Endometrium (tissue), 2 donors: ENCODE measurements at regions not wholly inside any gene's neighbourhood (a gene's known extent, or its start where the extent isn't known, plus 50 kb on each side); places are given as distances from the start of the nearest gene placed in this dataset.

Source experiments
- FAIRE-seq: peaks from 2 replicates; lab custom pipeline; 2012; peaks lifted over from hg19 to GRCh38; lab: Jason Lieb, UNC
- donor health status: control.
- donor health status: control.

GRCh38 chr13:105047676-105048295 is 1487.7 kb downstream of the EFNB2 start:
- no peak for FAIRE-seq

- FAIRE-seq, result no peak
These were observed 1498.4 kb downstream of the EFNB2 start for GRCh38 chr13:105037110-105037509.

GRCh38 chr13:105035092-105035491 is 1500.4 kb downstream of the EFNB2 start:
- FAIRE-seq, result no peak

- FAIRE-seq, result no peak
These were observed 1501.5 kb downstream of the EFNB2 start for GRCh38 chr13:105033999-105034398.

DNA sequence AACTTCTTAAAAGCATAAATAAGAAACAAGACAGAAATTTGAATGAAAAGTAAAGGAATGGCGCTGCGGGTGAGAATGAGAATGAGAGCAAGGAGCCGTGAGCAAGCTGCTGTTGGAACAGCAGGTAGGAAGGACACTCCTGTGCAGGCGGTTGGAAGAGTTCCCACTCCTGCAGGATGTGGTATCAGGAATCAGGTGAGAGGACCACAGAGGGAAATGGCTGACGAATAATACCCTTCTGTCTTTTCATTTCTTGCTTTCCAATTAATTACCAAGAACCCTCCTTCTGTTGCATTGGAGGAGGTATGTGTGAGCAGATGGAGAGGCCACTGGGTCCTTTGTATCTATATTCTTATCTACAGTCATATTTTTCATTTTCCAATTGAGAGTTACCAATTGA is 1504.2 kb downstream of the EFNB2 start:
- FAIRE-seq, result no peak

GRCh38 chr13:105030851-105031250 is 1504.6 kb downstream of the EFNB2 start:
- no peak for FAIRE-seq

DNA sequence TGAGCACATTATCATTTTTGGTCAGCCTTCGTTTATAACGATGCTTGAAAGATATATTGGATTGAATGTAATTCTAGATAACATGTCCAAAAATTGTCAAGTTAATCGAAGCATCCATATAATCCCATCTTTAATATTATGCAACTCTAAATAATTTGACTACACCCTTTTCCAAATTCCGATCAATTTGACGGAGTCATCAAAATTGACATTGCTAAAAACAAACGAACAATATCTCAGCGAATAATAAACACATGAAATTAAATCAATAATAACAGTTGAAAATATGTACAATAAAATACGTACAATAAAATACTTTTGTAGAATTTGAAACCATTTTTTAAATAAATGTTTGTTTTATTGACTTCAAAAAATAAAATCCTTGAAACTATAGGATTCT is 1516.4 kb downstream of the EFNB2 start:
- peak; percentile 50 for FAIRE-seq

DNA sequence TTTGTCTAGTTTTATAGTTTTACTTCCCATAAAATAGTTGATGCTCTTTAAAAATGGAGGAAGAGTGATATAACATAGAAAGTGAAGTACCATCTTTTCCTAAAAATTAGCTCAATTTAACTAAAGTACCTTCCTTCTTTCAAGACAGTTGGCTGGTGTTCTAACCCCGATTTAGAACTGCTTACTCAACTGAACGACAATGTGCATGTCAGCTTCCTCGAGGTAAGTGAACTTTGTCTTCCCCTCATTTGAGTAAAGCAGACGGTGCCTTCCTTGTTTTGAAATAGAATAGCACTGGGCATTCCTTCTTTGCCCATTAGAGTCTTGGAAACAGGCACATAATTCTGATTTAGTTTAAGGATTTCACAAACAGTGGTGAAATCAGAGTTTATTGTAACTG is 1519.2 kb downstream of the EFNB2 start:
- no peak for FAIRE-seq

DNA sequence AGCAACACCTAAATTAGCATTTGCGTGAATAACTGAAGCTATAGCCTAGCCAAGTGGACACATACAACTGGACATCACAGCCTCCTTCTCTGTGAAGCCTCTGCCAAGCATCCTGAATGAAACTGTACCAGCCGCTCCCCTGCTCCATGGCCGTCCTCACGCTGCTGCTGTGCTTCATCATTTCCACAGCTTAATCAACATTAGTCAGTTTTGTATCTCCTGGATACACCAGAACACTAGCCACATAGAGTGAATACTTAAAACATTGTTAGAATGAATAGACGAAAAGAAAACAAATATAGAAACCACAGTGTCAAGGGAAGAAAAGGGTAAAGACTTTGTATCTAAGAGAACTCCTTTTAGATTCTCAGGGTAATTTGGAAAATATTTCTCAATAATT is 1526.9 kb downstream of the EFNB2 start:
- no peak for FAIRE-seq

DNA sequence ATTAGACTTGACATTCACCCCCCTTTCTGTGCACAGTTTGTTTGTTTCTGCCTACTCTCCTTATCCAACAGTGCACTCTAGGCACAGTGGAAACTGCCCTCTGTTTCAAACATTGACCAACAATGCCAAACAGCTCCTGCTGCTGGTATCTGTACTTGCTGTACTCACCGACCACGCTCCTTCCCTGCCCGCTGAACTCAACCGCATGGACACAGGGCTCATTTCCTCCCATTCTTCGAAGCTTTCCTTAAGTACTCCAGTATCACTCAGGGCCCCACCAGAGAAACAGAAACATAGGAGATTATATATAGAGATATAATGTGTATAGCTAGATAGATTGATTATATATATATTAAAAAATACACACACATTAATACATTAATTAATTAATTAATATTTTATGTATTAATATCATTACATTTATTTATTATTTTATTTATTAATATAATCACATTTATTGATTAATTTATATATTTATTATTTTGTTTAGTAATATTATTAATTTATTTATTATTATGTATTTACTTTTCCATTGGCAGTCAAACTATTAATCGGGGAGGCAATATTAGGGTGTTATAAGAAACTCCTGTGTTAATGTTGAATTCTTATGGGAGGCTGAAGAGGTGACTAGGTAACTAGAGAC is 1528.2 kb downstream of the EFNB2 start:
- peak; percentile 92 for FAIRE-seq

DNA sequence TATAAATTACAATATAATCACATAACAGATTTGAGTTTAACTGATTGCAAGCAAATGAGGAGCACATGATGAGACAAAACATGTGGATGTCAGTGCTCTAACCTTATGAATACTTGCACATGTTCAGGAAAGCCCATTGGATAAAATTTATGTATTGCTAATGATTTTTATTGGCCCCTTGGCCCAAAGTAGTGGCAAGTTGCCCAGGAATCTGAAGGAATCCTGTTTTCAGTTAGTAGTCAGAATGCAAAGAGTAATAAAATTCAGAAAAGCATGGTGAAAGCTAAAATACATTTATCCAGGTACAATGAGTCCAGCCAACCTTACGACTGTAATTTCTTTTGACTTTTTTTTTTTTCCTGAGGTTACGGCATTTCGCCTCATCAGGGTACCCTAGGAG is 1539.4 kb downstream of the EFNB2 start:
- peak; percentile 96 for FAIRE-seq

DNA sequence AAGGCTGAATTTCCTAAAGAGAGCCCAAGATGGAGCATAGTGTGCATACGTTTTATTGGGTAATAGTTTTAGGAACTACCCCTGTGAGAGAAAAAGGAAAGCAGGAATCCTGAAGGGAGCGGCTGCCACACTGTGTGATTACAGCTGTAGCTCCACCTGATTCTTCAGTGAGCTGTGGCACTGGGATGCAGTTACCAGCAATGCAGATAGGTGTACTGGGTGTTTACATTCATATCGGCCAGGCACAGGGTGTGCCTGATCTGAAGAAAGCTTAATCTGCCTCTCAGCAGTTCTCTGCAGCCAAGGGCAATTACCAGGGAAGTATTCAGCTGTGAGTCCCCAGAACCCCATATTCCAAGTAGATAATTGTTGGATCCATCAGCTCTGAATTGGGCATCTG is 1541.8 kb downstream of the EFNB2 start:
- FAIRE-seq, result no peak

DNA sequence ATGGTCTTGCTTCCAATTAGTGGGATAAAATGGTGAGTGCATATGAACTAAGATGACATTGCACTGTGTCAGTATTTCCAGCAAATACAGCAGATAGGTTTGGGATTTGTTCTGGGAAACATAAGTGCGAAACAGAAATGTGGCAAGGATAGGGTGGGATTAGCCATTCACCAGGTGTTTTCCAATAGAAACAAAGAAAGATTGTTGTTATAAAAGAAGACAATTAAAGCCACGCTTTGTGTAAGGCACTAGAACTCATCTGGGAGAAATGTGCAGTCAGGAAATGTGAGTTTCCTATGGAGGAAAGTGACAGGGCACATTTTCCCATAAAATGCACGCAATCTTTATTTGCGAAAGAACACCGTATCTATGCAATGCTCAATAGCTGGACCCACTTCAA is 1547.8 kb downstream of the EFNB2 start:
- no peak for FAIRE-seq

DNA sequence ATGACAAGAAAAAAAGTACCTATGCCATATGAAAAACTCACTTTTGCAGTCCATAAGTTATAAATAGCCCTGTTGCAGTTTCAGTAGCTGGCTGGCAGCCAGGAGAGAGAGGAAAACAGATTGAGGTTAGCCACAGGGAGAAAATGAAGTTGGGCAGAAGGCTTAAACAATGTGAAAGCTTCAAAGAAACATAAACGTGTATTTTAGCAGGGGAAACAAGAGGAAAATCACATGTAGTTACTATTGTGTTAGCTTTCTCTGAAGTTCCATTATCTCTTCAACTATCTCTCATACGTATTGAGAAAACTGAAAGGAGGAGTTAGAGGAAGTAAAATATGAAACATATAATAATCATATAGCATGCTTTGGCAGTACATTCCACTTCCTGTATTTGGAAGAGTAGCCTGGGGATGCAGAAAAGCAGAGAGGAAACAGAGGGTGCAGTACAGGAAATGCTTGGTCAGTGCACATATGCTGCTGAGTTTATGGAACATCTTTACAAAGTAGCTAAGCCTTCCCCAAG is 1551.1 kb downstream of the EFNB2 start:
- peak; percentile 21 for FAIRE-seq

DNA sequence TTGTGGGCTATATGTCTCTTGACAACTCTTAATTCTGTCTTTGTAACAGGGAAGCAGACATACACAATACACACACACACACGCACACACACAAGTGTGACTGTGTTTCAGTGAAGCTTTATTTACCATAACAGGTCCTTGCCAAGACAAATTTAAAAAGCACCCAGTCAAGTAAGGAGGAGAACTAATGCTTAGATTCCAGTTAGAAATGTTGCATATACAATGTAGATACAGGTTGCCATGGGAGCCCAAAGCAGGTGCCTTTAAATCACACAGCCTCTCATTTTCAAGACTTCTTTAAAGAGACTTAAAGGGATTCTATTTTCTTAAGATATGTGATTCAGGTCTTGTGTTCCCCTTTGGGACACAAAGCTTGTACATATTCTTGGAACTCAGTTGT is 1551.9 kb downstream of the EFNB2 start:
- no peak for FAIRE-seq

DNA sequence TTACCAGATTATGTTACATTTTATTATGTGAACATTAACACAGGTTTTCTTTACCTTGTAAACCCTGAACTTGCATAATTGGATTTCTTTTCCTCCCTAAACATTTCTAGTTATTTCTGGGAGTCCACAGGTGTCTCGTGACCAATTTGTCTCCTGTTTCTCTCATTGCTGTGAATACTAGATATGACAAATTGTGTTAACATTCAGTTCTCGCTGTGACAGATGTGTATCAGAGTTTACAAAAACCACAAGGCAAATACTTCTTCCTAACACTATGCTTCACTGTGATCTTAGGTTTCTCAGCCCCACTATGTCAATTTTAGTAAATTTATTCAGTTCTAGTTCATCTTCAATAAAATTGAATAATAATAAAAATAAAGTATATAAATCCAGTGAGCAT is 1554.9 kb downstream of the EFNB2 start:
- no peak for FAIRE-seq

DNA sequence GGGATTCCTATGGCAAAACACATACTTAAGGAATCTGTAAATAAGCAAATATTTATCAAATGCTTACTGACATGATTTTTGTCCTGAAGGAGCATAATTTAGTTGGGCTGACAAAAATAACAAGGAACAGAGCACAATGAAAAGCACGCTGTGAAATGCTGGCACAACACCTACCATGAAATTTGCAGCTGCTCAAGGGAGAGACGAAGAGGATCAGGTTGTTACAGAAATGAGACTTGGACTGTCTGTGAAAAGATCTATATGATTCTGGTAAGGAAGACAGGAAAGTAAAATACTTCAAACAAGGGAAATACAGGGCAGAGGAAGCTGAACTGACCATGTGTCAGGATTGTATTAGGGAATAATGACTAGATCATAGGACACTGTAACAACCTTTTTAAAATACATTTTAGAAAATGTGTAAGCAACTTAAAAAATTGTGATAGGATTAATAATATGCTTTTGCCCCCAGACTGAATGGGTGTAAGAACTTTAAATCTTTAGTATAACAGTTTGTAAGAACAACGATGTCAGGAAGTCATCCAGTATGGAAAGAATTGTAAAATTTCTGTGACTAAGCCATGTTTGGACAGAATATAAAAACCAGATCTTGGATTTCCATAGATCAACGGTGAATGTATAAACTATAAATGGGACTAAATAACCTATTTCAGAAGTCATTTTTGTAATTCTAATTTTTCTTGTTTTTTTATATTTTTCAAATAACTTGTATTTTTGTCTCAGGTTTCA is 1556.0 kb downstream of the EFNB2 start:
- FAIRE-seq, result no peak

DNA sequence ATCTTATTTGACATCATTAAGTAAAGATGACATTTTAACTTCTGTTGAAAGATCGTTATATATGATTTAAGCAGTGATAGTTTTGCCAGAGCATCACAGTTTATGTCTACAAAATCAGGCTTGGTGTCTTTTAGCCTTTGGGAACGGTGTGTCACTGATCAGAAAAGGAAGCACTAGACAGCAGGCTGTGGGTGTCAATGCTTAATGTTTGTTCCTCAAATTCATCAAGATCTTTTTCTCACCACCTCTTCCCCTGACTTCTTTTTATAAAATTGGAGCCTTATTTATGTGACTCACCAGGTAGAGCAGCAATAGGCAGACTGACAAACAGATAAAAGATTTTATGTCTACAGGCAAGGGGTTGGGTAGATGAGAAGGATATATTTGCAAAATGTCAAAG is 1558.5 kb downstream of the EFNB2 start:
- no peak for FAIRE-seq

GRCh38 chr13:104975272-104975671 is 1560.2 kb downstream of the EFNB2 start:
- FAIRE-seq, result no peak

- no peak for FAIRE-seq
These were observed 1566.6 kb downstream of the EFNB2 start for GRCh38 chr13:104968876-104969275.

- no peak for FAIRE-seq
These were observed 1567.4 kb downstream of the EFNB2 start for GRCh38 chr13:104967836-104968630.

DNA sequence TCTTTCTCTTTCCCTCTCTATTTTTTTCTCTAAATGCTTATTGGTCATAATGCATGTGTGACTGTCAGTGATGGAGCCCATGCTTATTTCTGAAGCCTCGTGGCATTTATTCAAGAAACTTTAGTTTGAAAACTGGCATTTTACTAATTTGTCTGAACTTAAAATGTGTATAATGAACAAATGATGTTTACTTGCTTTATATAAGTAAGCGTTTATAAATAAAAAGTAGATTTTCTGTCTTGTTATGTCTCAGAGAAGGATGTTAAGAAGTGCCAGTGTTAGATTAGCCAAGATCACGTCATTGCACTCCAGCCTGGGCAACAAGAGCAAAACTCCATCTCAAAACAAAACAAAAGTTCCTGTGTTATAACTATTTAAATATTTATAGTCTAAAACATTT is 1568.1 kb downstream of the EFNB2 start:
- FAIRE-seq, result no peak

DNA sequence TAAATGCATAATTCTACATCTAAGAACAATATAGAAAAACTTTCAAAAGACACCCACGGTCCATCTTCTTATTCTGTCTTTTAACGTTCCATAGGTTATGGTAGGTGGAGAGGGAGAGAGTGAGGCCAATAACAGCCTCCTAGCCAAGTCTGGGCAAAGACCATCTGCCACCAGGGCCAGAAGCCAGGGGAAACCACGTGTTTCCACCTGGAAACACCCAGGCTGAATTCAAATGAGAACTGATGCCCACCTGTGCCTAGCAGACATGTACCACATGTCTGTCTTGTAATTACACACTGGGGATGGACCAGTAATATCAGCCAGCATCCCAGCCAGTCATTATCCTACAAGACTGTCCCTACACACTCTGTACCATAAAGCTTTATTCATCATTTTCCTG is 1573.1 kb downstream of the EFNB2 start:
- no peak for FAIRE-seq
